IMR-90 (cell line): ENCODE measurements at regions not wholly inside any gene's neighbourhood (a gene's known extent, or its start where the extent isn't known, plus 50 kb on each side); places are given as distances from the start of the nearest gene placed in this dataset.
A peak's percentile ranks its signal among the peaks of the same experiment; 100 is the strongest.

ENCODE experiments used
- ATAC-seq: fragments of 200-7000 bp; cut with Tn5 transposase; 2 replicates; pipeline ENCODE4 v1.9.1; 2020; ENCODE audit warnings: low read depth, mild to moderate bottlenecking, moderate library complexity
- BruUV-seq: library from RNA; stranded (reverse); fragments of 400-500 nt; replicated peaks from 2 replicates; lab custom pipeline; 2021; lab: Mats Ljungman, UMichigan
- CTCF ChIA-PET: fragments of 300-600 bp; formaldehyde crosslinking; extraction: SDS; loops from one replicate; lab custom pipeline; 2021; ENCODE audit warnings: antibody characterized with exemption; lab: Yijun Ruan, JAX
- POLR2A ChIA-PET: fragments of 300-600 bp; sonication (Branson Sonifier 250); formaldehyde crosslinking; loops from one replicate; lab custom pipeline; 2022; ENCODE audit warnings: antibody characterized with exemption; ENCODE audit not compliant: unreplicated experiment; lab: Charles Lee
- DNase-seq: peaks from one replicate; pipeline ENCODE4 v3.0.0; 2013
- H2AFZ ChIP-seq: replicated peaks from 2 replicates; pipeline ENCODE3; 2013; ENCODE audit warnings: low read length, mild to moderate bottlenecking; ENCODE audit not compliant: poor library complexity
- H2AK5ac ChIP-seq: 2 replicates; pipeline ENCODE4 v1.6.1; 2013; ENCODE audit warnings: low read depth, low read length, inconsistent platforms
- H2AK9ac ChIP-seq: replicated peaks from 2 replicates; pipeline ENCODE3; 2013; ENCODE audit warnings: mild to moderate bottlenecking, low read depth, low read length, moderate library complexity; ENCODE audit not compliant: poor library complexity
- H2BK120ac ChIP-seq: 2 replicates; pipeline ENCODE4 v1.6.1; 2013; ENCODE audit warnings: low read depth, low read length, inconsistent platforms
- H2BK15ac ChIP-seq: 3 replicates; pipeline ENCODE4 v1.6.1; 2013; ENCODE audit warnings: low read depth, low read length, inconsistent platforms
- H2BK20ac ChIP-seq: 2 replicates; pipeline ENCODE4 v1.6.1; 2013; ENCODE audit warnings: low read depth, mild to moderate bottlenecking, inconsistent platforms, low read length, moderate library complexity
- H2BK5ac ChIP-seq: 2 replicates; pipeline ENCODE4 v1.6.1; 2013; ENCODE audit warnings: mild to moderate bottlenecking, low read depth, low read length, inconsistent platforms; ENCODE audit not compliant: poor library complexity, severe bottlenecking
- H3K14ac ChIP-seq: replicated peaks from 2 replicates; pipeline ENCODE4 v1.6.1; 2013; ENCODE audit warnings: low read depth, low read length, inconsistent platforms
- H3K18ac ChIP-seq: 2 replicates; pipeline ENCODE4 v1.6.1; 2013; ENCODE audit warnings: low read depth, low read length, control low read depth
- H3K23ac ChIP-seq: 2 replicates; pipeline ENCODE4 v1.6.1; 2013; ENCODE audit warnings: low read depth, low read length, inconsistent platforms
- H3K27ac ChIP-seq: 2 replicates; pipeline ENCODE4 v1.5.1; 2013; ENCODE audit warnings: mild to moderate bottlenecking, control low read depth, low read length; ENCODE audit not compliant: insufficient read depth
- H3K27me3 ChIP-seq: 2 replicates; pipeline ENCODE4 v1.6.1; 2013; ENCODE audit warnings: low read length; ENCODE audit not compliant: control insufficient read depth, insufficient read depth
- H3K36me3 ChIP-seq: 2 replicates; pipeline ENCODE4 v1.6.1; 2013; ENCODE audit warnings: low read length, mixed read lengths; ENCODE audit not compliant: control insufficient read depth, insufficient read depth
- H3K4ac ChIP-seq: 2 replicates; pipeline ENCODE4 v1.6.1; 2013; ENCODE audit warnings: low read depth, low read length, inconsistent platforms
- H3K4me1 ChIP-seq: 2 replicates; pipeline ENCODE4 v1.6.1; 2013; ENCODE audit warnings: low read length, mixed read lengths; ENCODE audit not compliant: control insufficient read depth, insufficient read depth
- H3K4me2 ChIP-seq: 2 replicates; pipeline ENCODE4 v1.6.1; 2013; ENCODE audit warnings: low read depth, mild to moderate bottlenecking, control low read depth, low read length, moderate library complexity
- H3K4me3 ChIP-seq: 2 replicates; pipeline ENCODE4 v1.5.1; 2013; ENCODE audit warnings: low read depth, mild to moderate bottlenecking, control low read depth, low read length, moderate library complexity; ENCODE audit not compliant: insufficient read depth
- H3K56ac ChIP-seq: 2 replicates; pipeline ENCODE4 v1.6.1; 2013; ENCODE audit warnings: low read length, inconsistent platforms; ENCODE audit not compliant: insufficient read depth; ENCODE audit errors: extremely low read depth
- H3K79me1 ChIP-seq, 2 experiments: 2 replicates each; pipeline ENCODE4 v1.6.1; 2013; ENCODE audit warnings: low read length in 2 of 2, inconsistent platforms in 1 of 2, low read depth in 1 of 2
- H3K9ac ChIP-seq: 2 replicates; pipeline ENCODE4 v1.6.1; 2013; ENCODE audit warnings: low read depth, low read length, control low read depth
- H3K9me1 ChIP-seq: 2 replicates; pipeline ENCODE4 v1.6.1; 2013; ENCODE audit warnings: low read length, inconsistent platforms; ENCODE audit not compliant: insufficient read depth
- H3K9me3 ChIP-seq: 2 replicates; pipeline ENCODE4 v1.6.1; 2013; ENCODE audit warnings: low read length; ENCODE audit not compliant: control insufficient read depth, insufficient read depth
- H4K20me1 ChIP-seq: 2 replicates; pipeline ENCODE4 v1.6.1; 2013; ENCODE audit warnings: low read length, inconsistent platforms; ENCODE audit not compliant: insufficient read depth
- H4K5ac ChIP-seq: 2 replicates; pipeline ENCODE4 v1.6.1; 2013; ENCODE audit warnings: mild to moderate bottlenecking, low read depth, low read length, control low read depth
- H4K8ac ChIP-seq, 2 experiments: 2 replicates each; pipeline ENCODE4 v1.6.1; 2013; ENCODE audit warnings: low read depth in 2 of 2, low read length in 2 of 2, control low read depth in 1 of 2, inconsistent platforms in 1 of 2
- H4K91ac ChIP-seq: 2 replicates; pipeline ENCODE4 v1.6.1; 2013; ENCODE audit warnings: low read depth, low read length, inconsistent platforms; ENCODE audit not compliant: insufficient read depth
- CEBPB ChIP-seq: IDR thresholded peaks from 2 replicates; pipeline ENCODE4 v1.6.1; 2012; ENCODE audit warnings: low read depth, low read length, improper control_type of control experiment
- MAZ ChIP-seq: IDR thresholded peaks from 2 replicates; pipeline ENCODE4 v1.6.1; 2012; ENCODE audit warnings: low read depth, mild to moderate bottlenecking, low read length, improper control_type of control experiment, moderate library complexity, borderline replicate concordance
- POLR2A ChIP-seq: IDR thresholded peaks from 2 replicates; pipeline ENCODE4 v1.6.1; 2012; ENCODE audit warnings: mild to moderate bottlenecking, low read depth, low read length
- RFX5 ChIP-seq: IDR thresholded peaks from 2 replicates; pipeline ENCODE4 v1.8.0; 2012; ENCODE audit warnings: low read depth, mild to moderate bottlenecking, low read length, moderate library complexity
- WGBS, 2 experiments: methylation state at CpG; one replicate each; pipeline versions ENCODE4 v1.1.5 to v1.1.7; 2013; ENCODE audit warnings: missing lambda C conversion rate in 2 of 2; ENCODE audit not compliant: insufficient read length in 1 of 2; ENCODE audit errors: extremely low coverage in 2 of 2; 5-methylcytosine and 5-hydroxymethylcytosine counted together
- dilution Hi-C: fragments of 300-500 bp; cut with HindIII; formaldehyde crosslinking; loops from one replicate; pipeline ENCODE4 v1.14.3; 2018; ENCODE audit warnings: low sequenced_read_pairs; ENCODE audit not compliant: unreplicated experiment
- in situ Hi-C: fragments of 300-500 bp; cut with MboI; formaldehyde crosslinking; loops from 3 replicates; pipeline ENCODE4 v1.14.3; 2019; ENCODE audit warnings: low sequenced_read_pairs, inconsistent platforms, mixed read lengths
- intact Hi-C: fragments of 100-400 bp; cut with micrococcal nuclease; formaldehyde crosslinking; loops from 2 replicates; pipeline ENCODE4 v1.10.0; 2022
- TF ChIP-seq, protein P1 (sequence below): conservative IDR thresholded peaks from 2 replicates; pipeline ENCODE4 v1.5.1; 2012; ENCODE audit warnings: mild to moderate bottlenecking, low read depth, low read length, improper control_type of control experiment

- no peaks in the 10 kb centered on the region for H3K9me3 ChIP-seq
- no peaks in the 10 kb centered on the region for H3K79me1 ChIP-seq
- H2BK15ac ChIP-seq: 0 out of 3 replicates have a peak overlapping the region, but pooled peaks have one; percentile 26
- H4K91ac ChIP-seq: no peak overlapping the region
- WGBS, 2 experiments: no CpG with 5 or more reads among the region's 2 CpGs
- H4K5ac ChIP-seq: peak overlapping the region; percentile 23; the same call in 1 of the 2 replicates
- dilution Hi-C loops (no loop called here), intact Hi-C loops (no loop called here), in situ Hi-C loops (no loop called here)
- peak overlapping the region; percentile 61; the same call in 1 of the 2 replicates for H2BK120ac ChIP-seq
- peak overlapping the region; percentile 60 for H2BK5ac ChIP-seq
- H3K23ac ChIP-seq: no peak overlapping the region
- DNase-seq: no peak
- no peak overlapping the region for H3K9ac ChIP-seq
- H3K9me1 ChIP-seq: no peaks in the 10 kb centered on the region
- H2AFZ ChIP-seq: no peak overlapping the region
- H2AK9ac ChIP-seq: no peak overlapping the region
- H3K27me3 ChIP-seq: no peaks in the 10 kb centered on the region
- ChIA-PET POLR2A (no interaction called here), CTCF (no interaction called here)
- no peak for TF ChIP-seq MAZ
- TF ChIP-seq CEBPB: no peak
- TF ChIP-seq POLR2A: no peak
- TF ChIP-seq RFX5: no peak
- TF ChIP-seq, protein P1, sequence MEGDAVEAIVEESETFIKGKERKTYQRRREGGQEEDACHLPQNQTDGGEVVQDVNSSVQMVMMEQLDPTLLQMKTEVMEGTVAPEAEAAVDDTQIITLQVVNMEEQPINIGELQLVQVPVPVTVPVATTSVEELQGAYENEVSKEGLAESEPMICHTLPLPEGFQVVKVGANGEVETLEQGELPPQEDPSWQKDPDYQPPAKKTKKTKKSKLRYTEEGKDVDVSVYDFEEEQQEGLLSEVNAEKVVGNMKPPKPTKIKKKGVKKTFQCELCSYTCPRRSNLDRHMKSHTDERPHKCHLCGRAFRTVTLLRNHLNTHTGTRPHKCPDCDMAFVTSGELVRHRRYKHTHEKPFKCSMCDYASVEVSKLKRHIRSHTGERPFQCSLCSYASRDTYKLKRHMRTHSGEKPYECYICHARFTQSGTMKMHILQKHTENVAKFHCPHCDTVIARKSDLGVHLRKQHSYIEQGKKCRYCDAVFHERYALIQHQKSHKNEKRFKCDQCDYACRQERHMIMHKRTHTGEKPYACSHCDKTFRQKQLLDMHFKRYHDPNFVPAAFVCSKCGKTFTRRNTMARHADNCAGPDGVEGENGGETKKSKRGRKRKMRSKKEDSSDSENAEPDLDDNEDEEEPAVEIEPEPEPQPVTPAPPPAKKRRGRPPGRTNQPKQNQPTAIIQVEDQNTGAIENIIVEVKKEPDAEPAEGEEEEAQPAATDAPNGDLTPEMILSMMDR: no peak
- no peak overlapping the region for H3K56ac ChIP-seq
- peak overlapping the region; percentile 84; the same call in 1 of the 2 replicates for H3K18ac ChIP-seq
- H3K4me3 ChIP-seq: no peak overlapping the region; the same call in 1 of the 2 replicates
- H4K20me1 ChIP-seq: no peaks in the 10 kb centered on the region
- no peaks in the 10 kb centered on the region for H3K36me3 ChIP-seq
- peaks cover 2% of the 10 kb centered on the region; the same call in 1 of the 2 replicates for H3K4me1 ChIP-seq
- peak overlapping the region; percentile 17; the same call in 1 of the 2 replicates for H3K4me2 ChIP-seq
- no peak for ATAC-seq
- no peak overlapping the region for H3K27ac ChIP-seq
- 0 out of 2 replicates have a peak overlapping the region, but pooled peaks have one; percentile 5 for H3K14ac ChIP-seq
- no TSS peak for BruUV-seq
- H2BK20ac ChIP-seq: peak overlapping the region; percentile 0; the same call in 1 of the 2 replicates
- H3K4ac ChIP-seq: 0 out of 2 replicates have a peak overlapping the region, but pooled peaks have one; percentile 24
- H2AK5ac ChIP-seq: no peak overlapping the region
- peak overlapping the region in 1 of 2 experiments; percentile 17; a peak in 2 of 4 replicates for H4K8ac ChIP-seq
Measured at GRCh38 chr6:140663772-140664171, 1289.3 kb upstream of the CITED2 start.
